ENCODE measurements at regions not wholly inside any gene's neighbourhood (a gene's known extent, or its start where the extent isn't known, plus 50 kb on each side); places are given as distances from the start of the nearest gene placed in this dataset.

GRCh38 chr10:75329190-75329745 is 72.3 kb downstream of the ZNF503 start:
- H3K4me3 ChIP-seq (replicated peaks; ENCODE audit: insufficient read depth, low read length): no peak overlapping the region
- H3K27me3 ChIP-seq (ENCODE audit: insufficient read depth, poor library complexity, severe bottlenecking): no peaks in the 10 kb centered on the region
- no peak for TF ChIP-seq REST (IDR thresholded peaks at IDR 0.05; ENCODE audit: insufficient replicate concordance, low read depth)
- no peak for TF ChIP-seq GABPA (IDR thresholded peaks at IDR 0.05; ENCODE audit: low read depth)
- TF ChIP-seq CTCF (IDR thresholded peaks at IDR 0.05; ENCODE audit: insufficient read depth, low read length): no peak
- no peak for TF ChIP-seq SPI1 (IDR thresholded peaks at IDR 0.05; ENCODE audit: borderline replicate concordance, low read depth)
- TF ChIP-seq POLR2AphosphoS5 (IDR thresholded peaks at IDR 0.05; ENCODE audit: low read depth): no peak
- DNase-seq (ENCODE audit: low read depth in 1 of 2, low spot score in 1 of 2): no peak
- H3K27ac ChIP-seq (replicated peaks): no peak overlapping the region

DNA sequence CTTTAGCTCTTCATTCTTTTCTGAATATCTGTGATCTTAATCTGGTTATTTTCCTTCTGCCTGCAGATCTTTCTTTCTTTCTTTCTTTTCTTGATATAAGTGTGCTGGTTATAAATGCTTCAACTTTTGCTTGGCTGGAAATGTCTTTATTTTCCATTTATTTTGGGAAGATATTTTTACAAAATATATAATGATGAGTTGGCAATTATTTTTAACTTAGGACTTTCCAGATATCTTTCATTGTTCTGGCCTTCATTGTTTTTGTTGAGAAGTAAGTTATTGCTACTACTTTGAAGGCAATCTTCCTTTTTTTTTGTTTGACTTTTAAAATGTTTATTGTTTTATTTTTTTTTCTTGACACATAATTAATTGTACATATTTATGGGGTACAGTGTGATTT is 75.3 kb downstream of the ZNF503 start:
- no peak overlapping the region for H3K4me3 ChIP-seq (replicated peaks; ENCODE audit: insufficient read depth, low read length)
- no peak overlapping the region for H3K27ac ChIP-seq (replicated peaks)
- TF ChIP-seq CTCF (IDR thresholded peaks at IDR 0.05; ENCODE audit: insufficient read depth, low read length) (no peak), POLR2AphosphoS5 (IDR thresholded peaks at IDR 0.05; ENCODE audit: low read depth) (no peak), SPI1 (IDR thresholded peaks at IDR 0.05; ENCODE audit: borderline replicate concordance, low read depth) (no peak), REST (IDR thresholded peaks at IDR 0.05; ENCODE audit: insufficient replicate concordance, low read depth) (no peak), GABPA (IDR thresholded peaks at IDR 0.05; ENCODE audit: low read depth) (no peak)
- no peak for DNase-seq (ENCODE audit: low read depth in 1 of 2, low spot score in 1 of 2)
- no peaks in the 10 kb centered on the region for H3K27me3 ChIP-seq (ENCODE audit: insufficient read depth, poor library complexity, severe bottlenecking)

GRCh38 chr10:75319274-75319673 is 82.3 kb downstream of the ZNF503 start:
- Histone ChIP-seq H3K27ac (replicated peaks) (no peak overlapping the region), H3K27me3 (ENCODE audit: insufficient read depth, poor library complexity, severe bottlenecking) (no peaks in the 10 kb centered on the region), H3K4me3 (replicated peaks; ENCODE audit: insufficient read depth, low read length) (no peak overlapping the region)
- TF ChIP-seq POLR2AphosphoS5 (IDR thresholded peaks at IDR 0.05; ENCODE audit: low read depth): no peak
- TF ChIP-seq CTCF (IDR thresholded peaks at IDR 0.05; ENCODE audit: insufficient read depth, low read length): no peak
- TF ChIP-seq REST (IDR thresholded peaks at IDR 0.05; ENCODE audit: insufficient replicate concordance, low read depth): no peak
- no peak for TF ChIP-seq GABPA (IDR thresholded peaks at IDR 0.05; ENCODE audit: low read depth)
- no peak for DNase-seq (ENCODE audit: low read depth in 1 of 2, low spot score in 1 of 2)

All from HL-60 (cell line).